ENCODE measurements at regions not wholly inside any gene's neighbourhood (a gene's known extent, or its start where the extent isn't known, plus 50 kb on each side); places are given as distances from the start of the nearest gene placed in this dataset.

DNA sequence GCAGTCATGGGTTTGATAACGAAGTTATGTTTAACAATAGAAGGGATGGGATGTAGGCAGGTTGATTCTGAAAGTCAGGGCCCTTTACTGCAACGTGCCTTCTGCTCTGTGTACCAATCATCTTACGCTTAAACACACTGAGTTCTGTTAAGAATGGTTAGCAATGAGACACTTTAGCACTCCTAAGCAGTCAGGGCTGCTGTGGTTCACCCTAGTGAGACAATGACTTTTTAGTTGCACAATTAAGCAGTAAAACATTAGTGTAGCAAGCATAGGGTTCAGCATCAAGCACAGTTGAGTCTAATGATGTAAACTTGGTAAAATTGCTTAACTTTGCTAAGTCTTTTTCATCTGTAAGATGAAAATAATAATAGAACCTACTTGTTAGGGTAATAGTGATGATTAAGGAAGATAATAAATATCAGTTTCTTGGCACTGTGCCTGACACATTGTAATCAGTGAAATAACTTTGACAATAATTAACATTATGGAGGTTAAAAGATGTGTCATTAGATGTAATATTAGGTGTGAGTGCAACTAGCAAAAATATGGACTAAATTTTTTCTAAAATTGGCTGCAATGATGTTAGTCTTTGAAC lies 484.2 kb upstream of the THBS1 start:
- TF ChIP-seq, protein P1, sequence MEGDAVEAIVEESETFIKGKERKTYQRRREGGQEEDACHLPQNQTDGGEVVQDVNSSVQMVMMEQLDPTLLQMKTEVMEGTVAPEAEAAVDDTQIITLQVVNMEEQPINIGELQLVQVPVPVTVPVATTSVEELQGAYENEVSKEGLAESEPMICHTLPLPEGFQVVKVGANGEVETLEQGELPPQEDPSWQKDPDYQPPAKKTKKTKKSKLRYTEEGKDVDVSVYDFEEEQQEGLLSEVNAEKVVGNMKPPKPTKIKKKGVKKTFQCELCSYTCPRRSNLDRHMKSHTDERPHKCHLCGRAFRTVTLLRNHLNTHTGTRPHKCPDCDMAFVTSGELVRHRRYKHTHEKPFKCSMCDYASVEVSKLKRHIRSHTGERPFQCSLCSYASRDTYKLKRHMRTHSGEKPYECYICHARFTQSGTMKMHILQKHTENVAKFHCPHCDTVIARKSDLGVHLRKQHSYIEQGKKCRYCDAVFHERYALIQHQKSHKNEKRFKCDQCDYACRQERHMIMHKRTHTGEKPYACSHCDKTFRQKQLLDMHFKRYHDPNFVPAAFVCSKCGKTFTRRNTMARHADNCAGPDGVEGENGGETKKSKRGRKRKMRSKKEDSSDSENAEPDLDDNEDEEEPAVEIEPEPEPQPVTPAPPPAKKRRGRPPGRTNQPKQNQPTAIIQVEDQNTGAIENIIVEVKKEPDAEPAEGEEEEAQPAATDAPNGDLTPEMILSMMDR (IDR thresholded peaks at IDR 0.05) = no peak
- no peak for TF ChIP-seq POLR2A (IDR thresholded peaks at IDR 0.05)
- TF ChIP-seq POLR2AphosphoS5 (IDR thresholded peaks at IDR 0.05) = no peak
- TF ChIP-seq EP300 (IDR thresholded peaks at IDR 0.05; ENCODE audit: low read depth) = no peak

Data from transverse colon (tissue), 4 donors.